ENCODE measurements at regions not wholly inside any gene's neighbourhood (a gene's known extent, or its start where the extent isn't known, plus 50 kb on each side); places are given as distances from the start of the nearest gene placed in this dataset.

DNA sequence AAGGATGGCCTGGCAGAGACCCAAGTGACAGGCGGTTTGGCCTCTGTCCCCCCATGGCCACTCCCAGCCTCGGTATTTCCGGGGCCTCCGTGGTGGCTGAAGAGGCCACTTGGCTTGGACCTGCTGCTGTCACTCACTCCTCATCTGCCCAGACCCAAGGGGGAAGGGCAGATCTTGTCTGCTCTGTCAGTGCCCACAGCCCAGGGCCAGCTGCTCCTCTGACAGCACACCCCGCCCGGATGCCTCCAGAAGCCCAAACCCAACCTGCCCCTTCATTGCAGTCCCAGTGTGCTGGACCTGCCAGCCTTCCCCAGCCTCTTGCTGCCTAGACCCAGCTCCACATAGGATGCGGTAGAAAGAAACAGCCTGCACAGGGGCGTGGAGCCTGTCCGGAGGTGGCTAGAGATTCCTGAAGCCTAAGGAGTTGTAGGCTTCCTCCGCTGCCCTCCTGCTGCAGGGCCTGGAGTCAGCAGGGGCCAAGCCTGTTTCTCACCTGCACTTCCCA is 52.0 kb downstream of the MAGEF1 start:
- no TSS peak for BruUV-seq (replicated peaks)
- no peaks in the 10 kb centered on the region for H3K9me3 ChIP-seq
- intact Hi-C loops (cut with micrococcal nuclease; ENCODE audit: unreplicated experiment), result no loop called here
- no peaks in the 10 kb centered on the region for H3K27me3 Mint-ChIP-seq (ENCODE audit: insufficient read depth, unreplicated experiment)
- no peaks in the 10 kb centered on the region for H3K36me3 Mint-ChIP-seq (ENCODE audit: insufficient read depth, unreplicated experiment)
- H3K27ac Mint-ChIP-seq (ENCODE audit: unreplicated experiment), result no peak overlapping the region
- H3K4me1 Mint-ChIP-seq (ENCODE audit: low read depth, unreplicated experiment), result peaks cover 7% of the 10 kb centered on the region
- H3K9me3 Mint-ChIP-seq (ENCODE audit: unreplicated experiment), result no peaks in the 10 kb centered on the region
- H3K4me1 ChIP-seq, result peaks cover 7% of the 10 kb centered on the region
- H3K27me3 ChIP-seq (replicated peaks; ENCODE audit: control insufficient read depth, insufficient read depth, low read length), result no peaks in the 10 kb centered on the region
- ChIA-PET CTCF (no interaction called here), POLR2A (interaction anchor here (0.5 kb wide), 1 partner anchor 16 kb away, joined by 11 read pairs; no protein-coding TSS in a partner anchor)
- peak; percentile 18 to 44 for DNase-seq
- TF ChIP-seq, protein P1, sequence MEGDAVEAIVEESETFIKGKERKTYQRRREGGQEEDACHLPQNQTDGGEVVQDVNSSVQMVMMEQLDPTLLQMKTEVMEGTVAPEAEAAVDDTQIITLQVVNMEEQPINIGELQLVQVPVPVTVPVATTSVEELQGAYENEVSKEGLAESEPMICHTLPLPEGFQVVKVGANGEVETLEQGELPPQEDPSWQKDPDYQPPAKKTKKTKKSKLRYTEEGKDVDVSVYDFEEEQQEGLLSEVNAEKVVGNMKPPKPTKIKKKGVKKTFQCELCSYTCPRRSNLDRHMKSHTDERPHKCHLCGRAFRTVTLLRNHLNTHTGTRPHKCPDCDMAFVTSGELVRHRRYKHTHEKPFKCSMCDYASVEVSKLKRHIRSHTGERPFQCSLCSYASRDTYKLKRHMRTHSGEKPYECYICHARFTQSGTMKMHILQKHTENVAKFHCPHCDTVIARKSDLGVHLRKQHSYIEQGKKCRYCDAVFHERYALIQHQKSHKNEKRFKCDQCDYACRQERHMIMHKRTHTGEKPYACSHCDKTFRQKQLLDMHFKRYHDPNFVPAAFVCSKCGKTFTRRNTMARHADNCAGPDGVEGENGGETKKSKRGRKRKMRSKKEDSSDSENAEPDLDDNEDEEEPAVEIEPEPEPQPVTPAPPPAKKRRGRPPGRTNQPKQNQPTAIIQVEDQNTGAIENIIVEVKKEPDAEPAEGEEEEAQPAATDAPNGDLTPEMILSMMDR (IDR thresholded peaks at IDR 0.05; ENCODE audit: insufficient read depth in 1 of 2, low read depth in 1 of 2, low read length in 1 of 2, severe bottlenecking in 1 of 2, unreplicated experiment in 1 of 2), result no peak
- no peak overlapping the region for H3K4me3 Mint-ChIP-seq (ENCODE audit: unreplicated experiment)
- H3K4me3 ChIP-seq (ENCODE audit: low read depth, low read length), result no peak overlapping the region
- H3K36me3 ChIP-seq (ENCODE audit: control insufficient read depth, insufficient read depth, low read length), result no peaks in the 10 kb centered on the region

DNA sequence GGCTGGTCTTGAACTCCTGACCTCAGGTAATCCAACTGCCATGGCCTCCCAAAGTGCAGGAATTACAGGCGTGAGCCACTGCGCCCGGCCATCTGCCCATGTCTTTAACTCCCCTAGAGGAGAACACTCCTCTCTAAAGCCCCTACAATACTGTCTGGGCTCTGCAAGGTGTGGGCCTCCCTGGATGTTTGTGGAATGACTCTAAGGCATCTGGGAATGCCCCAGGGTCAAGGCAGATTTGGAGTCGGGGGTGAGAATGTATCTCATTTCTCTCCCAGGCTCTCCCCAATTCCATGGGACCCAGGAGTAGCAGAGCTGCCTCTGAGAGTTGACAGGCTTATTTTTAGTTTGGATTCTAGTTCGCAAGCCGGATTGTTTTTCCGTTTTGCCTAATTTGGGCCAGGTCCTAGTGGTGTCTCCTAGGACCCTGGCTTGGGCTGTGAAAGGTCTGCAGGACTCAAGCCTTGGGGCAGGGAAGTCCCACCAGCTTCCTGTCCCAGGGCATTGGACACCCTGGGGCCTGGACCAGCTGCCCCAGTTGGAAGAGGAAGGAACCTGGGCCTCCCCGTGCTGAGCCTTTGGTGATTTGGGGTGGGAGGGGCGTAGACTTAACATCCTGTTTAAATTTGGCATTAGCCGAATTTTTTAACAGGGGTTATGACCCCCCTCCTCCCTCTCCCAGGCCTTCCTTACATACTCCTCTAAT is 53.5 kb downstream of the MAGEF1 start:
- Mint-ChIP-seq H3K27ac (ENCODE audit: unreplicated experiment) (peak overlapping the region; percentile 72), H3K4me1 (ENCODE audit: low read depth, unreplicated experiment) (peaks cover 7% of the 10 kb centered on the region)

DNA sequence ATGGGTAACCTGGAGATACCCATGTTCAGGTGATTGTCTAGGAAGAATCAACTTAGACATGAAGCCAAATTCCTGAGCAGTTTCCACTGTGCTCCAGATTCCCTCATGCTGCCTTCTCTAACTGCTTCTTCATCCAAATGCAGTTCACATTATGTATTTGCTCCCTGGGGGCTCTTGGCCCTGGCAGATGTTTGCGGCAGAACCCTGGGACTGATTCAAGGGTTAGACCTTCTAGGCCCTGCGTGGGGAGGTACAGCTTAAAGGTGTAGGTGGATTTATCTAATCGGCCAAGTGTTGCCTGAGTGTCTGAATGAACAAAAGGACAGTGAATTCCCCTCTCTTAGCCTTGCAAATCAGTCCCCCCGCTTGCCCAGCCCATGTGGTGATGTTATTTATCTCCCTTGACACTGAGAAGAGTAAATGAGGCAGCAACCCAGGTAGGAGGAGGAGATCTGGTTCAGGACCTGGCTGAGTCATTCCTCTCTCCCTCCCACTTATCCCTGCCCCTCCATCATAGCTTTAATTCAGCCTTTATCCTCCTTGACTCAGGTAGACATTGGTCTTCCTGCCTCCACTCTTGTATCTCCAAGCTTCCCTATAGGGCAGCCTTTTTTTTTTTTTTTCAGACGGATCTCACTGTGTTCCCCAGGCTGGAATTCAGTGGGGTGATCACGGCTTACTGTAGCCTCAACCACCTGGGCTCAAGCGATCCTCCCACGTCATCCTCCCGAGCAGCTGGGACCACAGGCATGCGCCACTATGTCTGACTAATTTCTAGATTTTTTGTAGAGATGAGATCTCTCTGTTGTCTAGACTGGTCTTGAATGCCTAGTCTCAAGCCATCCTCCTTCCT is 54.8 kb downstream of the MAGEF1 start:
- POLR2A ChIA-PET, result no interaction called here
- TF ChIP-seq, protein P1 (IDR thresholded peaks at IDR 0.05; ENCODE audit: insufficient read depth in 1 of 2, low read depth in 1 of 2, low read length in 1 of 2, severe bottlenecking in 1 of 2, unreplicated experiment in 1 of 2), result no peak
- no peaks in the 10 kb centered on the region for H3K27me3 Mint-ChIP-seq (ENCODE audit: insufficient read depth, unreplicated experiment)
- no peaks in the 10 kb centered on the region for H3K36me3 Mint-ChIP-seq (ENCODE audit: insufficient read depth, unreplicated experiment)
- no TSS peak for BruUV-seq (replicated peaks)
- no peak for DNase-seq
- no peak overlapping the region for H3K27ac Mint-ChIP-seq (ENCODE audit: unreplicated experiment)
- no peaks in the 10 kb centered on the region for H3K9me3 ChIP-seq
- peaks cover 7% of the 10 kb centered on the region for H3K4me1 Mint-ChIP-seq (ENCODE audit: low read depth, unreplicated experiment)
- no peaks in the 10 kb centered on the region for H3K27me3 ChIP-seq (replicated peaks; ENCODE audit: control insufficient read depth, insufficient read depth, low read length)
- H3K36me3 ChIP-seq (ENCODE audit: control insufficient read depth, insufficient read depth, low read length), result no peaks in the 10 kb centered on the region
- peaks cover 7% of the 10 kb centered on the region for H3K4me1 ChIP-seq
- intact Hi-C loops (cut with micrococcal nuclease; ENCODE audit: unreplicated experiment), result no loop called here
- no peak overlapping the region for H3K4me3 Mint-ChIP-seq (ENCODE audit: unreplicated experiment)
- no peak overlapping the region for H3K4me3 ChIP-seq (ENCODE audit: low read depth, low read length)
- CTCF ChIA-PET, result no interaction called here
- no peaks in the 10 kb centered on the region for H3K9me3 Mint-ChIP-seq (ENCODE audit: unreplicated experiment)

More for the DNA sequence above, 53.5 kb downstream of the MAGEF1 start:
- Histone ChIP-seq H3K27me3 (replicated peaks; ENCODE audit: control insufficient read depth, insufficient read depth, low read length) (no peaks in the 10 kb centered on the region), H3K4me1 (peaks cover 7% of the 10 kb centered on the region), H3K4me3 (ENCODE audit: low read depth, low read length) (no peak overlapping the region), H3K36me3 (ENCODE audit: control insufficient read depth, insufficient read depth, low read length) (no peaks in the 10 kb centered on the region), H3K9me3 (no peaks in the 10 kb centered on the region)
- CTCF ChIA-PET, result no interaction called here
- Mint-ChIP-seq H3K9me3 (ENCODE audit: unreplicated experiment) (no peaks in the 10 kb centered on the region), H3K36me3 (ENCODE audit: insufficient read depth, unreplicated experiment) (no peaks in the 10 kb centered on the region), H3K27me3 (ENCODE audit: insufficient read depth, unreplicated experiment) (no peaks in the 10 kb centered on the region), H3K4me3 (ENCODE audit: unreplicated experiment) (peak overlapping the region; percentile 59)
- intact Hi-C loops (cut with micrococcal nuclease; ENCODE audit: unreplicated experiment), result no loop called here
- POLR2A ChIA-PET, result no interaction called here
- TF ChIP-seq, protein P1 (IDR thresholded peaks at IDR 0.05; ENCODE audit: insufficient read depth in 1 of 2, low read depth in 1 of 2, low read length in 1 of 2, severe bottlenecking in 1 of 2, unreplicated experiment in 1 of 2), result no peak
- DNase-seq, result no peak
- no TSS peak for BruUV-seq (replicated peaks)
